Heart right ventricle (tissue), 16 donors: ENCODE measurements at regions not wholly inside any gene's neighbourhood (a gene's known extent, or its start where the extent isn't known, plus 50 kb on each side); places are given as distances from the start of the nearest gene placed in this dataset.

Source experiments
- ATAC-seq, 8 donors: fragments of 200-7000 bp; cut with Tn5 transposase; one replicate each; pipeline ENCODE4 v1.9.1; 2020; ENCODE audit warnings: mild to moderate bottlenecking in 8 of 8, moderate library complexity in 8 of 8, moderate number of reproducible peaks in 1 of 8
- DNase-seq, 2 donors: peaks; one replicate each; pipeline ENCODE4 v3.0.0-alpha.2; 2020
- H3K27ac ChIP-seq, 10 donors: fragments of 200-600 bp; sonication (generic) in 2 of 10; one replicate each; pipeline versions ENCODE4 v1.5.0 to v1.8.0; 2020 to 2022; ENCODE audit warnings: mild to moderate bottlenecking in 3 of 10
- H3K27me3 ChIP-seq, 7 donors: fragments of 200-600 bp; one replicate each; pipeline ENCODE4 v1.8.0; 2021 to 2022; ENCODE audit warnings: mild to moderate bottlenecking in 2 of 7
- H3K36me3 ChIP-seq, 9 donors: fragments of 200-600 bp; sonication (generic) in 1 of 9; one replicate each; pipeline versions ENCODE4 v1.5.0 to v1.8.0; 2020 to 2022; ENCODE audit warnings: mild to moderate bottlenecking in 2 of 9
- H3K4me1 ChIP-seq, 9 donors: fragments of 200-600 bp; sonication (generic) in 1 of 9; one replicate each; pipeline versions ENCODE4 v1.5.0 to v1.8.0; 2020 to 2022; ENCODE audit warnings: mild to moderate bottlenecking in 4 of 9
- H3K4me3 ChIP-seq, 10 donors: fragments of 200-600 bp; sonication (generic) in 2 of 10; one replicate each; pipeline versions ENCODE4 v1.5.0 to v1.8.0; 2020 to 2022; ENCODE audit warnings: mild to moderate bottlenecking in 7 of 10, moderate library complexity in 2 of 10
- H3K9me3 ChIP-seq, 11 donors: fragments of 200-600 bp in 10 of 11; sonication (generic) in 2 of 11; one replicate each; pipeline versions ENCODE4 v1.5.0 to v1.8.0; 2013 to 2022; ENCODE audit warnings: mild to moderate bottlenecking in 2 of 11, control low read depth in 1 of 11, moderate library complexity in 1 of 11
- CTCF ChIP-seq, 9 donors: fragments of 200-600 bp; sonication (generic) in 2 of 9; IDR thresholded peaks; one replicate each; pipeline versions ENCODE4 v1.5.0 to v1.8.0; 2021 to 2022; ENCODE audit warnings: antibody characterized with exemption in 9 of 9, mild to moderate bottlenecking in 5 of 9, moderate library complexity in 1 of 9
- WGBS, 2 donors: extraction: QIAGEN DNeasy Blood & Tissue Kit; methylation state at CpG; one replicate each; pipeline ENCODE4 v1.1.7; 2013; ENCODE audit warnings: inconsistent platforms in 1 of 2; 5-methylcytosine and 5-hydroxymethylcytosine counted together
- intact Hi-C, 10 donors: fragments of 100-400 bp; cut with DNase I; formaldehyde crosslinking; loops; one replicate each; pipeline versions ENCODE4 v1.11.1 to v1.14.2; 2022
- donor health status: Arrhythmogenic right ventricular cardiomyopathy.
- donor health status: ischemic (EF 13 %, LVEDD 7.1; RV severe dilation, severe dysfunction).
- donor health status: healthy with polysubstance abuse.
- donor health status: DM: no; HTN: yes; CAD: no.
- donor health status: DM: no; HTN: no; CAD: no.
- donor health status: ischemic (EF 25% LVEDD 6.9; RV normal size, moderate dysfunction).
- donor health status: ischemic (EF 25% LVEDD 5.7; RV mildly dilated, moderate dysfunction).
- donor health status: healthy.
- donor health status: DM: yes; HTN: yes; CAD: no.
- donor health status: Ischemic cardiomyopathy.
- donor health status: ischemic (EF 35%, LVEDD 5.7; RV mildly dilated, moderate dysfunction).
- donor health status: nonischemic (EF 11% LVEDD 7.7; RV severe dilation, severe dysfunction).
- donor health status: DM: yes; HTN: yes; CAD: no.
- donor health status: PGD.
- donor health status: ischemic (EF 29% LVEDD 5.4; RV normal size, mild dysfunction).
- donor health status: nonischemic (EF 23%, LVEDD 6.1; RV moderate dilation, normal function).

- H3K4me3 ChIP-seq = no peak overlapping the region
- peaks cover 0 to 16% (median 9%) of the 10 kb centered on the region in 7 donors for H3K27me3 ChIP-seq
- WGBS, 2 donors = 73 to 80% methylated on average over 13 of the region's 13 CpGs
- H3K27ac ChIP-seq = no peak overlapping the region
- TF ChIP-seq CTCF (IDR thresholded peaks at IDR 0.05) = no peak
- H3K9me3 ChIP-seq = no peaks in the 10 kb centered on the region
- H3K4me1 ChIP-seq = no peaks in the 10 kb centered on the region
- DNase-seq = no peak
- ATAC-seq = peak in 1 of 8 donors; percentile 31
- intact Hi-C loops = no loop called here
- no peaks in the 10 kb centered on the region for H3K36me3 ChIP-seq
These were observed 256.0 kb upstream of the RAB6C start for GRCh38 chr2:129723277-129724020.

GRCh38 chr2:129724021-129724757 lies 255.3 kb upstream of the RAB6C start:
- TF ChIP-seq CTCF (IDR thresholded peaks at IDR 0.05) = no peak
- no peak overlapping the region for H3K4me3 ChIP-seq
- H3K4me1 ChIP-seq = no peaks in the 10 kb centered on the region
- H3K36me3 ChIP-seq = no peaks in the 10 kb centered on the region
- H3K9me3 ChIP-seq = no peaks in the 10 kb centered on the region
- H3K27me3 ChIP-seq = peaks cover 0 to 17% (median 7%) of the 10 kb centered on the region in 7 donors
- ATAC-seq (no peak), DNase-seq (no peak)
- 87 to 89% methylated on average over 10 of the region's 10 CpGs for WGBS, 2 donors
- intact Hi-C loops = no loop called here
- H3K27ac ChIP-seq = no peak overlapping the region

- DNase-seq (no peak), ATAC-seq (no peak)
- no peak overlapping the region for H3K27ac ChIP-seq
- intact Hi-C loops = no loop called here
- no peak for TF ChIP-seq CTCF (IDR thresholded peaks at IDR 0.05)
- no peaks in the 10 kb centered on the region for H3K36me3 ChIP-seq
- H3K4me3 ChIP-seq = no peak overlapping the region
- 42 to 49% methylated on average over 5 of the region's 5 CpGs for WGBS, 2 donors
- H3K27me3 ChIP-seq = peaks cover 0 to 17% (median 9%) of the 10 kb centered on the region in 7 donors
- H3K4me1 ChIP-seq = no peaks in the 10 kb centered on the region
- H3K9me3 ChIP-seq = no peaks in the 10 kb centered on the region
These were observed 253.2 kb upstream of the RAB6C start for GRCh38 chr2:129726216-129726615.

GRCh38 chr2:129727286-129727685 lies 252.2 kb upstream of the RAB6C start:
- no peak for ATAC-seq
- Histone ChIP-seq H3K4me1 (no peaks in the 10 kb centered on the region), H3K27me3 (peaks cover 0 to 12% (median 5%) of the 10 kb centered on the region in 7 donors), H3K4me3 (no peak overlapping the region), H3K9me3 (no peaks in the 10 kb centered on the region), H3K36me3 (no peaks in the 10 kb centered on the region), H3K27ac (no peak overlapping the region)
- no peak for DNase-seq
- intact Hi-C loops = no loop called here
- no peak for TF ChIP-seq CTCF (IDR thresholded peaks at IDR 0.05)
- WGBS, 2 donors = 85 to 87% methylated on average over 4 of the region's 4 CpGs
